AG04450 (cell line): ENCODE measurements at regions not wholly inside any gene's neighbourhood (a gene's known extent, or its start where the extent isn't known, plus 50 kb on each side); places are given as distances from the start of the nearest gene placed in this dataset.

Experiments used
- CTCF ChIA-PET: fragments of 300-600, 350-600 bp; formaldehyde crosslinking; extraction: SDS; loops from one replicate; lab custom pipeline; 2022; ENCODE audit warnings: antibody characterized with exemption, inconsistent platforms; lab: Charles Lee
- POLR2A ChIA-PET: fragments of 350-600 bp; formaldehyde crosslinking; extraction: SDS; loops from one replicate; lab custom pipeline; 2021; ENCODE audit warnings: antibody characterized with exemption, inconsistent platforms; lab: Yijun Ruan, JAX
- DNase-seq: peaks from one replicate; pipeline ENCODE4 v3.0.0-alpha.2; 2011; ENCODE audit warnings: low read depth, low spot score
- H3K27ac ChIP-seq: one replicate; pipeline ENCODE4 v1.5.1; 2012; ENCODE audit warnings: low read depth, low read length, control low read depth
- H3K27me3 ChIP-seq: one replicate; pipeline ENCODE4 v1.6.0; 2012; ENCODE audit warnings: low read length; ENCODE audit not compliant: control insufficient read depth, insufficient read depth
- H3K4me3 ChIP-seq: 2 replicates; pipeline ENCODE4 v1.5.1; 2011; ENCODE audit warnings: mild to moderate bottlenecking, low read depth, low read length, control low read depth
- H3K9me3 ChIP-seq: 2 replicates; pipeline ENCODE4 v1.5.1; 2012; ENCODE audit warnings: low read length; ENCODE audit not compliant: control insufficient read depth, insufficient read depth
- CTCF ChIP-seq: IDR thresholded peaks from 2 replicates; pipeline ENCODE4 v1.5.1; 2011; ENCODE audit warnings: low read depth, low read length, control low read depth, inconsistent platforms

GRCh38 chr12:24039113-24039525 lies 89.6 kb upstream of the SOX5 start:
- Histone ChIP-seq H3K27ac (no peak overlapping the region), H3K27me3 (no peaks in the 10 kb centered on the region), H3K4me3 (no peak overlapping the region), H3K9me3 (no peaks in the 10 kb centered on the region)
- ChIA-PET CTCF (no interaction called here), POLR2A (no interaction called here)
- no peak for TF ChIP-seq CTCF
- peak; percentile 63 for DNase-seq

GRCh38 chr12:24038211-24038997 lies 88.9 kb upstream of the SOX5 start:
- Histone ChIP-seq H3K4me3 (no peak overlapping the region), H3K27me3 (no peaks in the 10 kb centered on the region), H3K27ac (no peak overlapping the region), H3K9me3 (no peaks in the 10 kb centered on the region)
- CTCF ChIA-PET = interaction anchor here (0.5 kb wide), 1 partner anchor 37 kb away, joined by 3 read pairs; no protein-coding TSS in a partner anchor
- TF ChIP-seq CTCF = no peak
- no peak for DNase-seq
- POLR2A ChIA-PET = no interaction called here

DNA sequence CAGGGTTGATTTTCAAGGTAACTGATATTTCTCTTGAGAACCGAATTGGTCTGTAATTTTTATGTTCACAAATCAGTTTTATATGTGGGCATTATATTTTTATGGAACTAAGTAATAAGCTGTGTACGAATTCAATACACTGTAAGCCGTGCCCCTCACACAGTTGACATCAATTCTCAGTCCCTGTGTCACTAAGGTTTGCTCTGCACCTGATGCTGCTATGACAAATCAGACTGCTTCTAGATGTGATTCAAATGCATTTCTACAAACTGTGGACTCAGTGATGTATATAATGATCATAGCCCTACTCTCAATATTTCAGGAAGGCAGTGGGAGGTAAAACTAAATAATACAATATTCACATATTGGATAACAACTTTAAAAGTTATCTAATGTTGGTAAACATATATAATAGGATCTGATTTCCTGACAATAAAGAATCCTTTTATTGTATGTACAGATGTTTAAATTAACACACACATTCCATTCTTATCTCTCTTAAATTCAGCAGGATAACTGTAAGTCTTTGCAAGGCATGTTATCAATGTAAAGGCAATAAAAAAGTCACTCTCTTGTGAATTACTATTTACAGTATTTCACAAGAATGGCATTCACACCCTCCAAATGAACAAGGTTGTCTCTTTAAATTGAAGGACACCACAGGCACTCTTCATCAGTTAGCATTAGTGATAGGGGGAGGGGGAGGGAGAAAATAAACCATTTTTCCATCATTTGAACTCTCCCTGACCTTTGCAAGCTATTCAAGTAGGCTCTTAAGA lies 87.2 kb upstream of the SOX5 start:
- no peak for TF ChIP-seq CTCF
- Histone ChIP-seq H3K4me3 (no peak overlapping the region), H3K27me3 (no peaks in the 10 kb centered on the region), H3K27ac (no peak overlapping the region), H3K9me3 (no peaks in the 10 kb centered on the region)
- ChIA-PET POLR2A (no interaction called here), CTCF (no interaction called here)
- DNase-seq = no peak

GRCh38 chr12:24034894-24035293 lies 85.4 kb upstream of the SOX5 start:
- no peak for TF ChIP-seq CTCF
- CTCF ChIA-PET = interaction anchor here (1.9 kb wide), 1 partner anchor 10 kb away, joined by 5 read pairs; no protein-coding TSS in a partner anchor
- DNase-seq = no peak
- POLR2A ChIA-PET = no interaction called here
- H3K27me3 ChIP-seq = no peaks in the 10 kb centered on the region
- H3K4me3 ChIP-seq = no peak overlapping the region
- no peaks in the 10 kb centered on the region for H3K9me3 ChIP-seq
- H3K27ac ChIP-seq = no peak overlapping the region

GRCh38 chr12:24034160-24034559 lies 84.7 kb upstream of the SOX5 start:
- Histone ChIP-seq H3K27ac (no peak overlapping the region), H3K27me3 (no peaks in the 10 kb centered on the region), H3K4me3 (no peak overlapping the region), H3K9me3 (no peaks in the 10 kb centered on the region)
- POLR2A ChIA-PET = no interaction called here
- DNase-seq = no peak
- TF ChIP-seq CTCF = no peak
- CTCF ChIA-PET = interaction anchor here (1.9 kb wide), 1 partner anchor 9 kb away, joined by 5 read pairs; no protein-coding TSS in a partner anchor
